Hematopoietic multipotent progenitor cell treated with erythropoietin and hydrocortisone succinate and interleukin-3 and kit ligand, for 4 days (in vitro differentiated cells): ENCODE measurements at regions not wholly inside any gene's neighbourhood (a gene's known extent, or its start where the extent isn't known, plus 50 kb on each side); places are given as distances from the start of the nearest gene placed in this dataset.
"Not testable (repeated sequence)": the region's sequence is repeated elsewhere in the genome, so short reads cannot be mapped to it uniquely, and the experiment has no call there.

ENCODE experiments used
- DNase-seq: peaks from one replicate; pipeline ENCODE4 v3.0.0-alpha.2; 2015

DNA sequence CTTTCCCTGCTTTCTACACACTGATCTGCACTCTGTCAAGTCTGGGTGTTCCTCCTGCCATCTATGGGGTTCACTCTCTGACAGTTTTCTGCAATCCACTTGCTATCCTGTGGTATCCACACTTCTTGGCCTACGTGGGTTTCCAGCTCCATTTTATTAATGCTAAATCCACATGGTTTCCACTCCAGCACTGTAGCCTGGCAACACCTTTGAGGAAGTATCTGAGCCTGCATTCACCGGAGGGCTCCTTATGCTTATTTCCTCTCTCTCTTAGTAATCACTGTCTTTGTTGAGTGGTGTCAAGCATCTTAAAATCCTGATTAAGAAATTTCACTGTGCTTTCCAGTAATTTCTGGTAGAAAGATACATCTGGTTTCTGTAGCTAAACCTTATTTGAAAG is 703.7 kb downstream of the TMEM121 start:
- peak; percentile 22 for DNase-seq

DNA sequence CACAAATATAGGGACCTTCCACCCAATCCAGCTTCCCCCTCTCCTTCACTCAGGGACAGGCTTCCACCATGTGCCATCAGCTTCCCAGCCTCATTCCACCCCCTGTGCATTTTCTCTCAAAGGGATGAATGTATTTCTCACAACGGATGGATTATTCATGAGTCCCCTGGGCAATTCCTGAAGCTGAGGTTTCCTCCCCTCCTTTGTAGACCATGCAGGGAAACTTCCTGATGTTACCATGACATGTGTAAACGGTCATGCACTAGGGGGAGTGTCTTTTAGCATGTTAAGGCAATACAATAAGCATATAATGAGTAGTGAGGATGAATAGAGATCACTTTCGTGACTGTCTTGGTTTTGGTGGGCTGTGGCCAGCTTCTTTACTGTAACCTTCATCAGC is 706.8 kb downstream of the TMEM121 start:
- not testable (repeated sequence) for DNase-seq

DNA sequence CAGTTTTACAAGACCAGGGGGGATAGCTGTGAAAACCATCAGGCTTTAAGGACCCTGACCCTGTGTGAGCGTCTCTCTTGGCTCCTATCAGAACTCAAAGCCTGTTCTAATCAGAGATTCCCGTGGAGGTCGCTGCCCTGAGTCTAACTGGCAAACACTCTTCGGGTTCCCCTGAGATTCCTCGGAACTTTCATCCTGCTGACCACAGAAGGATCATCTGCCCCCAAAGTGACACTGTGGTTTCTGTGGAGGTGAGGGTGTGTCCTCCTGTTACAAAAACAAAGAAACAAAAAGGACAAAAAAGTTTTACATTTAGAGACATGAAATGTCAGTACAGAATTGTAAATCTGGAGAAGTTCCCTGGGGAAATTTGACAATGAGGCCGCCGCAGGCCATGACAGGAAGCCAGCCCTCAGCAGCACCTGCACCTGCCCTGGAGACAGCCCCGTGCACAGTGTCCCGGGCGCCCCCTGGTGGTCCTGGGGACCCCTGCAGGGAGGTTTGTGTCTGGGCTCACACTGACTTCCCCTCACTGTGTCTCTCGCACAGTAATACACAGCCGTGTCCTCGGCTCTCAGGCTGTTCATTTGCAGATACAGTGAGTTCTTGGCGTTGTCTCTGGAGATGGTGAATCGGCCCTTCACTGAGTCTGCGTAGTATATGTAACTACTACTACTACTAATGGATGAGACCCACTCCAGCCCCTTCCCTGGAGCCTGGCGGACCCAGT is 708.3 kb downstream of the TMEM121 start:
- not testable (repeated sequence) for DNase-seq

DNA sequence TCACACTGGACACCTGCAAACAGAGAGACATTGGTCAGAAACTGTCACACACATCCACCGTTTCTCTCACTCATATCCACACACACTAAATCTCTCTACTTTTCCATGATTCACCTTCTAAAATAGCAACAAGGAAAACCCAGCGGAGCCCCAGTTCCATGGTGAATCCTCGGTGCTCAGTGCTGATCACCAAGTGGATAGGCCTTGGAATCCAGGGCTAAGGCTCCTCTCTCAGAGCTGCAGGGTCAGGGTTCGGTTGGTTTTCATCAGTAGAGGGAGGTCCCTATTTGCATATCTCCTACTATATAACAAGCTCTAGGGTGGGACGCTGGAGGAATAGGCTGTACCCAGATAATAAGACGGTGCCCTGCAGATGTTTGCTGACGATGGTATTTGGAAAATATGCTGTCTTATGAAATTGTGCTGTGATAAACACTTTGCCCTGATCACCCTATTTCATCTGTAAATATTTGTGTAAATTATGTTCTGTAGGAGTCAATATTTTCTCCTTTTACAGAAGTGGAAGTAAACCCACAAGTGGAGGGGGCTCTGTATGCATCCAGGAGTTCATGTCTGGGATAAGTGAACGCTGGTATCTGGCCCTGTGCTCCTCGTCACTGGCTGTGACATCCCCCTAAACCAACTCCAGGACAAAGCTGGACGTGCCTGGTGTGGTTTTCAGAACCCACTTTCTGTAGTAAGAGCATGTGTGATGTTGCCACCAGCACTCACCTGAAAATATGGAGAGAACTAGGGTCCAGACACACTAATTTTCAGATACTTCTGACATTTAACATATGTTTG is 709.2 kb downstream of the TMEM121 start:
- no peak for DNase-seq

DNA sequence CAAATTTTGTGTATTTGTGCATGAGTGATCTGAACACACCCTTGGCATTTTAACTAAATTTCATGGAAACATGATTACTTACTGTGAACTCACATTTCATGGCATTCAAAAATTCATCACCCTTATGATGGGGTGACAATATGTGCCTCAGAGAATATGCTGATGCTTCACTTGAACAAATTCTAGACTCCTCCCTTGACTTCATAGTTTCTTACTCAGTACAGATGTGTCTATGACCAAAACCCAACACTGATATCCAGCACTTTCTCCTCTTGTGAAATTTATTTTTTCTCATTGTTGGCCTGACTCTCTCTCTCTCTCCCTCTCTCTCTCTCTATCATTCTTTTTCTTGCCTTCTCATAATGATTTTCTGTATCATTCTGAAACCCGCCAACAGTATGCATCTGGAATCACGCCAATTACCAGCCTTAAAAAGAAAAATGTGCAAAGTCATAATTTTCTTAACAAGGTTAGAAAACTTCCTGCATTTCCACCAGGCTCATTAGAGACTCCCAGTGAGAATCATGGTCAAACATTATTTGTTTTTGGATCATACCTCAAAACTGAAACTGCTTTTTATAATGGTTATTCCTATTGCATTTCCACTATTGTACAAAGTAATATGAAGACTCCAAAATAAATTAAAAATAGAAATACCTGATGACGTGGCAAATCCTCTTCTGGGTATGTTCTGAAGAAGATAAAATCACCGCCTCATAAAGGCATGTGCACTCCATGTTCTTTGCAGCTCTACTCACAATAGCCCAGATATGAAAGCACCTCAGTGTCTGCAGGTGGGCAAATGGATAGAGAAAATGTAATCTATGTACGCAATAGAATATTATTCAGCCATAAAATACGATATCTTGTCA is 722.2 kb downstream of the TMEM121 start:
- DNase-seq: peak; percentile 16

DNA sequence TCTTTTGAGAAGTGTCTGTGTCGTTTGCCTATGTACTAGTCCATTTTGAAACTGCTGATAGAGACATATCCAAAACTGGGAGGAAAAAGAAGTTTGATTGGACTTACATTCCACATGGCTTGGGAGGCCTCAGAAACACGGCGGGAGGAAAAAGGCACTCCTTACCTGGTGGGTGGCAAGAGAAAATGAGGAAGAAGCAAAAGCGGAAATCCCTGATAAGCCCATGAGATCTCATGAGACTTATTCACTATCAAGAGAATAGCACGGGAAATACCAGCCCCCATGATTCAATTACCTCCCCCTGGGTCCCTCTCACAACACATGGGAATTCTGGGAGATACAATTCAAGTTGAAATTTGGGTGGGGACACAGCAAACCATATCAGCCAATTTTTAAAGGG is 727.6 kb downstream of the TMEM121 start:
- not testable (repeated sequence) for DNase-seq

DNA sequence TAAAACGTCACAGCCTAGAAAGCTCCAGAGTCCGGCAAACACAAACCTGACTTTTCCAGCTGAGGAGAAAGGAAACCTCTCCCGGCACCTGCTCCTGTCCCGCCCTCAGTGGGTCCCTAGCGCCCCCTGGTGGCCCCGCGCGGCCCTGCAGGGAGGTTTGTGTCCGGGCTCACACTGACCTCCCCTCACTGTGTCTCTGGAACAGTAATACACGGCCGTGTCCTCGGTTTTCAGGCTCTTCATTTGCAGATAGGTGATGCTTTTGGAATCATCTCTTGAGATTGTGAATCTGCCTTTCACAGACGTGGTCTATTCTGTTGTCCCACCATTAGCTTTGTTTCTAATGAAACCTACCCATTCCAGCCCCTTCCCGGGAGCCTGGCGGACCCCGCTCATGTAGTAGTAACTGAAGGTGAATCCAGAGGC is 731.2 kb downstream of the TMEM121 start:
- DNase-seq: peak; percentile 76

DNA sequence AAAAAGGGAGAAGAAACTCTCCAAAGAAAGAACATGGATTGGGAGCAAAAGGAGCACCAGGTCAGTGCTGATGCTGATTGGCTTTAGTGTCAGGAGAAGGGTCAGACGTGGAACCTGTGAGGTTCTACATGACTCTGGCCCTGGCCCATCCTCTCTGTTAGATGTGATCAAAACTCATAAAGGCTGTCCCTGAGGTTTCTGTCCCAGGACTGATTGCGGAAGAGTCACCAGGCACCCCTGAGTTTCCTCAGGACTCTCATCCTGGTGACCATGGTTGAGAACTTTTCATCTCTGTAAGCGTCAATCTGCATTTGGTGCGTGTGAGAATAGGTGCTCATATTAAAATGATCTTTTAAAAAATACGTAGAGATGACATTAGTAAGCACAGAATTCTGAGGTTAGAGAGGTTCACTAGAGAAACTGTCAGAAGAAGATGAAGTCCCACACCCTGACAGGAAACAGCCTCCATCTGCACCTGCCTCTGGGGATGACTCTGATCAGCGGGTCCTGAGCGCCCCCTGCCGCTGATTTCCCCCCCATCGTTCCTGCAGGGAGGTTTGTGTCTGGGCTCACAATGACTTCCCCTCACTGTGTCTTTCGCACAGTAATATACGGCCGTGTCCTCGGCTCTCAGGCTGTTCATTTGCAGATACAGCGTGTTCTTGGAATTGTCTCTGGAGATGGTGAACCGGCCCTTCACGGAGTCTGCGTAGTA is 741.8 kb downstream of the TMEM121 start:
- peak; percentile 90 for DNase-seq

DNA sequence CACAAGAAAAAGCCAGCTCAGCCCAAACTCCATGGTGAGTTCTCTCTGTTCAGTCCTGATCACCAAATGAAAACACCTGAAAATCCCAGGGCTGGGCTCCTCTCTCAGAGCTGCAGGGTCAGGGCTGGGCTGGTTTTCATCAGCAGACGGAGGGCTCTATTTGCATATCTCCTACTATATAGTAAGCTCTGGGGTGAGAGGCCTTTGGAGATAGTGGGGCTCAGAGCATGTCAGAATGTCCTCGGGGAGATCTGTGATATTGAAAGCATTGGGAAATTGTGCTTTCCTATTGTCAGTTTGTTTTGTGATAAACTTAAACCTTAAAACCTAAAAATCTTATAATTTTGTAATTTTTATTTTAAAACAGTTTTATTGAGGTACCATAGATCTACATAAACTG is 742.6 kb downstream of the TMEM121 start:
- DNase-seq: peak; percentile 45

DNA sequence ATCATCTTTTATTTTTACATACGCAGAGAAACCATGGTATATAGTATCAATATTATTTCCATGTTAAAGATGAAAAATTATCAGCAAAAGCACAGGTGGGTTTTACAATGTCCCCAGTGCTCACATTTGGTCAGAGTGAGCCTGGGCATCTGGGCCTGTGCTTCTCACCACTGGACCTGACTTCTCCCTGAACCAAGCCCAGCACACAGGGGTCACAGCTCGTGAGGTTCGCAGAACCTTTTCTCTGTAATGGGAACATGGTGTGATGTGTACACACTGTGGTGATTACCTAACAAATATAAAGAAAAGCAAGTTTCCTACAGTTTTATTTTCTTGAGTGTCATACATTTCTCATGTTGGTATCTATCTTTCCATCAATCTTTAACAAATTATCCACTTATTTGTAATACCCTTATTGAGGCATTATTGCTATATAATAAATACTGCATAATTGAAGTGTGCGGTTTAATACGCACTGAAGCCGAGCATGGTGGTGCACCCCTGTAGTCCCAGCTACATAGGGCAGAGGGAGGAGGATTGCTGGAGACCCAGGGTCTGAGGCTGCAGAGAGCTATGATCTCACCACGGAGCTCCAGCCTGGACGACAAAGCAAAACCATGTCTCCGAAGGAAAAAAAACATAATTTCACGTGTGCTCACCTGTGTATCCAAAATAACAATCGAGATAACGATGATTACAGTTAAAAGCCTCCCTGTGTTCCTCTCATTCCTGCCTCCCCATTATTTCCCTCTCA is 743.2 kb downstream of the TMEM121 start:
- no peak for DNase-seq

DNA sequence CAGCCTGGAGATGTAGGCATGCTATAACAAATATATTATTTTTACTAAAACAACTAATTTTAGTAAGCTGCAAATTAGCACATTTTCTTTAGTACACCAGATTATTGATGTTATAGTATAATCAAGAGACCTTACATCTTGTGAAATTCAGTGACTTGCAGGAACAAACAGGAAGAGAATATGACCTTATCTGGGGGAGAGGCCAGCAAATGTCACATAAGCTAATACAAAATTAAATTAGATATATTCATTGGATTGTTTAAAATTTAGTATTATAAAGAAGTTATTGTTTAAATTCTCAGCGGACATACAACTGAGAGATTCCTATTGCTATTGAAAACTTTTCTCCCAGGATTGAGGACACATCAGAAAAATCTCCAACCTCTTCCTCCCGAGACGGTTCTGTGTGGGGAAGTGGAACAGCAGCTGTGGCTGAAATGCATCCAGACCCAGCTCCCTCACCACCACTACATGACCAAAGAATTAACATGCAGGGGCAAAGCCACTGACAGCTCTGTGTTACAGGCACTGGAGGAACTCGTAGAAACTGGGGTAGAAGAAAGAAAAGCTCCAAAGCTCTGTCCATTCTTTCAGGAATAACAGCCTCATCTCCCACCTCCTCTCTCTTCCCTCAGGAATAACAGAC is 744.2 kb downstream of the TMEM121 start:
- peak; percentile 69 for DNase-seq

DNA sequence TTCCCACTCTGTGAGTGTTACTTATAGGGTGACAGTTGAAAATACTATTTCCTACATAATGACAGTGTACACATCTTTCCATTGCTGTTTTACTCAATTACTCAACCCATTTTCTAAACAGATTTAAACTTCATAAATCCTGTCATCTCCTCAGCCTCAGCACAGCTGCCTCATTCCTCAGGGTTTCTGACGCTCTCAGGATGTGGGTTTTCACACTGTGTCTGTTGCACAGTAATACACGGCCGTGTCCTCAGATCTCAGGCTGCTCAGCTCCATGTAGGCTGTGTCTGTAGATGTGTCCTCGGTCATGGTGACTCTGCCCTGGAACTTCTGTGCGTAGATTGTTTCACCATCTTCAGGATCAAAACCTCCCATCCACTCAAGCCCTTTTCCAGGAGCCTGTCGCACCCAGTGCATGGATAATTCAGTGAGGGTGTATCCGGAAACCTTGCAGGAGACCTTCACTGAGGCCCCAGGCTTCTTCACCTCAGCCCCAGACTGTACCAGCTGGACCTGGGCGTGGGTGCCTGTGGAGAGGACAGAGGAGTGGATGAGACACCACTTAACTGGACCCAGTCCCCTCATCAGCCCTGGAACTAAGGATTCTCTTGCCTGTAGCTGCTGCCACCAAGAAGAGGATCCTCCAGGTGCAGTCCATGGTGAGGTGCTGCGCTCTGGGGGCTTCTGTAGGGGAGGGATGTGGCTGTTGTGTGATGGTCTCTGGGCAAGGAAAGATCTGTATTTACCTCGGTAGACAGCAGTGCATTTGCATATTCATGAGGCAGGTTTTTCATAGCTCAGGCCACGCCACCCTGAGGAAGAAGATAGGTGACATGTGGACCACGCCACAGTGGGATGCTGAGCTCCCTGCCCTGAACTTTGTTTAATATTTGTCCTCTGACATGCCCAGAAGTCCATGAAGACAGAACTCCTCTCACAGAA is 750.2 kb downstream of the TMEM121 start:
- peak; percentile 40 for DNase-seq

DNA sequence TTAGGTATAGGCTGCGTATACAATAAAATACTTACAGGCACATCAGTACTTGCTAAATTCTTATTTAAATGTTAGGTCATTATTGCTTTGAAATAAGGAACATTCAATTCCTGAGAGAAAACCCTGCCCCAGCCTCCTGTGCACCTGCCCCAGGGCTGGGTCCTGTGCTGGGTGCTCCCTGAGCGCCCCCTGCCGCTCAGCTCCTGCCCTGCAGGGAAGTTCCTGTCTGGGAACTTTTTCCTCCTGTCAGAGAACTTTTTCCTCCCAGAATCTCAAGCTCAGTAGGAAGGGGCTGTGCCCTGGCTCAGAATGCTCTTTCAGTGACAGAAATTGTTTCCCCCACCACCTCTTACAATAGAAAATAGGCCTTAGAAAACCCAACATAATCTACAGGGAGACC is 751.1 kb downstream of the TMEM121 start:
- DNase-seq: peak; percentile 34

DNA sequence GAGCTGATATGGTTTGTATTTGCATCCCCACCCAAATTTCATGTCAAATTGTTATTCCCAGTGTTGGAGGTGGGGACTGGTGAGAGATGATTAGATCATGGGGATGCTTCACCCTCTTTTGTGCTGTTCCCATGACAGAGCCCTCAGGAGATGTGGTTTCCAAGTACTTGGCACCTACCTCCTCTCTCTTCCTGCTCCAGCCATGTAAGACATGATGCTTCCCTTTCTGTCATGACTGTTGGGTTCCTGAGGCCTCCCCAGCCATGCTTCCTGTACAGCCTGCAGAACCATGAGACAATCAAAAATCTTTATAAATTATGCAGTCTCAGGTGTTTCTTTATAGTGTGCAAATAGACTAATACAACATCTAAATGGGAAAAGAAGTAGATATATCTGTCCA is 754.5 kb downstream of the TMEM121 start:
- no peak for DNase-seq

DNA sequence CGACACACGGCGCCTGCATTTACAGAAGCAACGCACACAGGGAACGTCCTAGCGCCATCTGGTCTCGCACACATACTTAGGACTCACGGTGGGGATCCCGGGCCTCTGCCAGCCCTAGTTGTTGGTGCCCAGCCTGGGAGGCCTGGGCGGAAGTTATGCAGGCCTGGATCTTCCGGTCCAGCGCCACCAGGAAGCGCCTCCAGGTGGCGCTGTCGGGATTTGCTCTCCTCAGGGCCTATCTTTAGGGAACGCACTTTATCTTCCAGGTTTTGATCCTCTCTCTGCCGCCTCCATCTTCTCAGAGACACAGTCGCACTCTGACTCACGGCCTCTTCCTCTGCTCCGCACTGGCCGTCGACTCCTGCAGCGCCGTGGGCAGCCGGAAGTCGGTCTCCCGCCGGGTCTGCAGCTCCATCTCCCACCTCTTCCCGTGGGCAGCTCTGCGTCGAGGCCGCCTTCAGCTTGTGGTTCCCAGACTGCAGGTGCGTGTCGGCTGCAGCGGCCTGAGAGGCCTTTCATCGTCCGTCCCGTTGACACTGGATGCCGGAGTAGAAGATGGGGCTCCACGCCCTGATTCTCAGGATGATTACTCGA is 760.4 kb downstream of the TMEM121 start:
- DNase-seq: peak; percentile 41

DNA sequence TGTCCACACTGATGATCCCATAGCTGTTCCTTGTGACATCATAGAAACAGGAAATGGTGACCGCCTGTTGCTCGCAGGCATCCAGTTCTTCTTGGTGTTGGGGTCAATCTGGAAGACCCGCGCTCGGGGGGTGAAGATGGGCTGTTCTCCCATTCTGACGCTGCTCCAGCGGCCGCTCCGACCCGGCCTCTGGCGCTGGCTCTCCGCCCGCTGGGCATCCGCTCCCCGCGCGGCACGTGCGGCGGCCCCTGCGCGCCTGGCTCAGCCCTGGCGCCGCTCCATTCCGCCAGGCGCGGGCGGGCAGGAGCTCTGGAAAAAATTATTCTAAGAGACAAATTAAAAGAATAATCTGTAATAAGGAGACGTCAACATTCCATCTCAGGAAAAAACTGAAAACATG is 761.1 kb downstream of the TMEM121 start:
- DNase-seq: no peak

DNA sequence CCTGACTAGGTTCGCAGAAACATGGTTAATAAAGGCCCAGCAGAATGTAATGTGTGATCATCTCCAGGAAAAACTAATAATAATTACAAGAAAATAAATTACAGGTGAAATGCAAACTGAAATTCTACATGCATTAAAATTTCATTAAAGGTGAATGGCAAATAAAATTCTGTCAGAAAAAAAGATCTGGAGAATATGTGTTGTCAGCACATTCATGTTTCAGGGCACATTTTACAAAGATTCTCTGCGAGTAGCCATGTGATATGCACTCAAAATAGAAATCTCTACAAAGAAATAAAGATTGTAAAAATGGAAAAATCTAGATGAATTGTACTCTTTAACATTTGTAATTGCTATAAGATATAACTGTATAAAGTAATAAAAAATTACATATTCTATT is 765.2 kb downstream of the TMEM121 start:
- no peak for DNase-seq

DNA sequence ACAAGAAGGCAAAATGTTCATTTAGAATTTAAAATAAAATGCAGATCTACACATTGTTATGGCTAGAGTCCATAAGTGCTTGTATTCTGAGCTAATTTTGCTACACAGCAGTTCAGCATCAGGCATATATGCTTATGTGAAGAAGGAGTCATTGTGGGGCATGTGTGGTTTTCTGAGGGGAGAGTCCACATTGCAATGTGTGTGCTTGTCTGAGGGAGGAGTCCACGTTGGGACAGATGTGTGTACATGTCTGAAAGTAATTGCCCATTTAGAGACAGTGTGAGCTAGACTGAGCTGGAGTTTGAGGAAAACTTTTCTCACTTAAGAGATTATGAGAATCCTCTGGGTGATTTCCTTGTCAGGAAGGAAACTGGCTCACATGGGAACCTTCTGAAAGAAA is 767.9 kb downstream of the TMEM121 start:
- DNase-seq: no peak

DNA sequence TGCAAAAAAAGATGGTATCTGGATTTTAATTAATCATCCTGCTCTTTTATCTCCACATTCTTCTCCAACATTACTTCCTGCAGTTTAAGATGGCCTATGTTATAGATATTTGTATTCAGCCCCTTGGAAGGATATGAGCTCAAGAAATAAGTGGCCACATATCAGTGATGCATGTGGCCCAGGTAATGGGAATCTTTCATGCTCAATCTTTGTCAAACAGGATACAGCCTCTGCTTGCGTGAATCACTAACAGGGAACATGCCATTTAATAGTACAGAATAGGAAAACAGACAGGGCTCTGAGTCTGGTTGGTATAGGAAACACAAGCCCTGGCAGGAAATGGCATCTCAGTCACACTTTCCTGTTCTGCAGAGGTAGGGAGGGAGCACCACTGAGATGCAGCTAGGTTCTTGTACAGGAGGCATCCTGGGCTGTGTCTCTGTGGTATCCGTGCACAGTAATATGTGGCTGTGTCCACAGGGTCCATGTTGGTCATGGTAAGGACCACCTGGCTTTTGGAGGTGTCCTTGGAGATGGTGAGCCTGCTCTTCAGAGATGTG is 774.6 kb downstream of the TMEM121 start:
- DNase-seq: not testable (repeated sequence)
